Suppressor macrophage (primary cell): ENCODE measurements at regions not wholly inside any gene's neighbourhood (a gene's known extent, or its start where the extent isn't known, plus 50 kb on each side); places are given as distances from the start of the nearest gene placed in this dataset.

Source experiments
- DNase-seq, 4 experiments: peaks; one replicate each; pipeline ENCODE4 v3.0.0-alpha.2; 2020 to 2022

- DNase-seq = no peak
Measured at GRCh38 chr13:40082639-40083038, 427.2 kb downstream of the COG6 start.

- no peak for DNase-seq
Measured at GRCh38 chr13:40083841-40084240, 428.4 kb downstream of the COG6 start.

GRCh38 chr13:40084934-40085333, 429.5 kb downstream of the COG6 start:
- no peak for DNase-seq

- no peak for DNase-seq
Measured at GRCh38 chr13:40087091-40088002, 431.9 kb downstream of the COG6 start.

GRCh38 chr13:40094056-40094455, 438.6 kb downstream of the COG6 start:
- DNase-seq = no peak

GRCh38 chr13:40095695-40096356, 440.4 kb downstream of the COG6 start:
- no peak for DNase-seq

GRCh38 chr13:40096357-40096901, 441.0 kb downstream of the COG6 start:
- no peak for DNase-seq

- DNase-seq = no peak
Measured at GRCh38 chr13:40098246-40098645, 442.8 kb downstream of the COG6 start.

GRCh38 chr13:40101708-40102359, 446.4 kb downstream of the COG6 start:
- peak in 1 of 4 experiments; percentile 35 for DNase-seq

- DNase-seq = no peak
Measured at GRCh38 chr13:40102360-40102727, 446.9 kb downstream of the COG6 start.

- peak in 2 of 4 experiments; percentile 32 to 38 for DNase-seq
Measured at GRCh38 chr13:40102854-40103253, 447.4 kb downstream of the COG6 start.

GRCh38 chr13:40103864-40104263, 448.4 kb downstream of the COG6 start:
- DNase-seq = no peak

- DNase-seq = no peak
Measured at GRCh38 chr13:40105231-40105630, 449.8 kb downstream of the COG6 start.

- peak; percentile 37 to 72 (median 56) for DNase-seq
Measured at GRCh38 chr13:40109351-40109844, 453.9 kb downstream of the COG6 start.

- DNase-seq = no peak
Measured at GRCh38 chr13:40113643-40114304, 458.3 kb downstream of the COG6 start.

GRCh38 chr13:40114305-40114896, 458.9 kb downstream of the COG6 start:
- DNase-seq = no peak

GRCh38 chr13:40115426-40115825, 460.0 kb downstream of the COG6 start:
- no peak for DNase-seq

- peak; percentile 82 to 93 (median 88) for DNase-seq
Measured at GRCh38 chr13:40116008-40116407, 460.5 kb downstream of the COG6 start.

GRCh38 chr13:40118337-40118736, 462.9 kb downstream of the COG6 start:
- no peak for DNase-seq

- DNase-seq = no peak
Measured at GRCh38 chr13:40119852-40120251, 464.4 kb downstream of the COG6 start.

GRCh38 chr13:40120288-40120687, 464.8 kb downstream of the COG6 start:
- DNase-seq = peak in 3 of 4 experiments; percentile 46 to 57 (median 49)

GRCh38 chr13:40120781-40121180, 465.3 kb downstream of the COG6 start:
- no peak for DNase-seq
